Stimulated activated CD8-positive, alpha-beta memory T cell treated with anti-CD3 and anti-CD28 coated beads, Interleukin-4, amount 100 ng/mL, for 48 hours (primary cell): ENCODE measurements at regions not wholly inside any gene's neighbourhood (a gene's known extent, or its start where the extent isn't known, plus 50 kb on each side); places are given as distances from the start of the nearest gene placed in this dataset.
"Not testable (repeated sequence)": the region's sequence is repeated elsewhere in the genome, so short reads cannot be mapped to it uniquely, and the experiment has no call there.

Experiments used
- DNase-seq: peaks from one replicate; pipeline ENCODE4 v3.0.0-alpha.2; 2020

DNA sequence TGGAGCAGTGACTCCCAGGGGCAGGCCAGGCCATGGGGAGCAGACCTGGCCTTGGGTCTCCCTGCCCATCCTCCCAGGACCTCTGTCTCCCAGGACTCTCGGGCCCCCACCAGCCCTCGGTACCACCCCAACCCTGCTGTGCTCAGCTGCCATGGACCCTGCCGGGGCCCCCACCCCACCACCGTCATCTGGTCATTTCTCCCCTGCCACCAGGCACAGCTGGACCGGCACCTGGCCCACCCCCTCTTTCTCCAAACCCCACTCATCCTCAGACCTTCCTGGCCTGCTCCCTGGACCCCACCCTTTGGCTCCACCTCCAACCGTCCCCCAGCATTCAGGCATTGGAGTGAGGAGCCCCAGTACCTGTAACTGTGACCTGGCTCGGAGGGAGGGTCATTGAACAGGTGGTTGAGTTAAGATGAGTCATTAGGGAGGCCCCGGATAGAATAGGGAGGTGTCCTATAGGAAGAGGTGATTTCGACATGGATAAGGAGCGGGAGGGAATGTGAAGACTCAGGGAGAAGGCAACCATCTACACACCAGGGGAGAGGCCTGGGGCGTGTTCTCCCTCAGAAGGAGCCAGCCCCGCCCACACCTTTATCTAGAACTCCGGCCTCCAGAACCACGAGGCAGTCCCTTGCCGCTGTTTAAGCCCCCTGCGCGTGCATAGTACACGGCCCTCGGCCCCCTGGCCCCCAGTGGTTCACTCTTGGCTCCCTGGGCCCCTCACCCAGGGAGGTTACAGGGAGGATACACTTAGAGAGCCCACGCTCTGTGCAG is 1395.9 kb downstream of the BRD1 start:
- DNase-seq = no peak

DNA sequence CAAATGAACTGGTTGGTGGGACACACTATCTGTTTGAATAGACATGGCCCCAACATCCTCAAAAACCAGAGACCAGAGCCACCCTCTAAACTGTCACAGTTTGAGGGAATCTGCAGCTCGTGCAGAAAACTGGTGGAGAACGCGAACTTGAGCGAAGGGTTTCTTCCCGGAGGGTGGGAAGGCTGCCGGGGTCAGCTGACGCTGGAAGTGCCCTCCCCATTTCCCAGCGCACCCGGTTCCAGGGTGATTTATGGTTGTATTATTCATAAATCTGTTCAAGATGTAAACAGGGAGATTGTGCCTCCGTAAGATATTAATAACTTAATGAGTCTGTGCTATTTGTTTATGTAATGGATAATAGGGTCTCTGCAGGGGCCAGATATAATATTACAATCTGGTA is 1396.7 kb downstream of the BRD1 start:
- DNase-seq = no peak

DNA sequence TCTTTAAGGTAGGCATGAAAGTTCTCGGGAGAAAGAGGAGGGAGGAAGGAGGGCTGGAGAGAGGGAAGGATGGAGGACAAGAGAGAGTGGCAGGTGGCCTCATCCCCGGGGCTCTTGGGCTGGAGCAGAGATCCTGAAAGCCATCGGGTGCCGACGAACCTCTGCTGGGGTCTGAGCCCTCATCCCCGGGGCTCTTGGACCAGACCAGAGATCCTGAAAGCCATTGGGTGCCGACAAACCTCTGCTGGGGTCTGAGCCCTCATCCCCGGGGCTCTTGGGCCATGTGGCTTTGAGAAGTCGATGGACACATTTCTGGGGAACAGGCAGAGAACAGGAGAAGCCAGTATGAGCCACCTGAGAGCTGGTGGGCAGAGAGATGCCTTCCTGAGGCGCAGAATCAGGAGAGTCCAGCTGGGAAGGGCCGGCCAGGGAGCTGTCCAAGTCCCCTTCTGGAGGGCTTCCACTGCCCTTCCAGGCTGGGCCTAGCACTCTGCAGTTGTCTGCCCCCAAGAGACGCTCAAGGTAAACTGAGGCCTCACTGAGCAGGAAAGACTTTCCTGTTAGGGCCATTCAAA is 1398.1 kb downstream of the BRD1 start:
- DNase-seq = no peak

DNA sequence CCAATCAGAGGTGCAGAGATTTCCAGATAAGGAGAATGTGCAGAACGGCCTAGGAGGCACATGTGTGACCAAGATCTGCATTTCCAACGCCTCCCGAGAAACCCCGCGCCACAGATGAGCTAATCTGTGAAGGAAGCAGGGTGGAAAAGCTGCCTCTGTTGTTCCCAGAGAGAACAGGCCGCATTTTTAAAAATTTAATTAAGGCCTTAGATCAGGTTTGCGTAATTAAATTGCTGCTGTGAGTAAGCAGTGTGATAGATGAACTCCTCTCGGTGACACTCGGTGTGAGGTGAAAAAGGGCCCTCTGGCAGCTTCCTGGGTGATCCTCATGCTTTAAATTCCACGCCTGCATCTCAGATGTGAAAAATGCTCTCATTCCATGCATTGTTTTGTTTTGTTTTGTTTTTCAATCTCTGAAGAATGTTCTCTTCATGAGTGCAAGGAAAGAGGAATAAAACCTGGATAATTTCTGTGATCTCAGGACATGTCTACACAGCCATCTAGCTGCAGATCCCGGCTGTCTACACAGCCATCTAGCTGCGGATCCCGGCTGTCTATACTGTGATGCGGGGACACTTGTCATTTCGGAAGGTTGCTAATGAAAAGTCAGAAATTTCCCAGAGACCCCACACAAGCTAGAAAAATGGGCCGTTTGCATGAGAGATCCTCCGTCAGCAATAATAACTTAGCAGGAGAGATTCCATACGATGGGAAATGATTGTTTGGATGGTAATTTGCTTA is 1398.9 kb downstream of the BRD1 start:
- DNase-seq = no peak

DNA sequence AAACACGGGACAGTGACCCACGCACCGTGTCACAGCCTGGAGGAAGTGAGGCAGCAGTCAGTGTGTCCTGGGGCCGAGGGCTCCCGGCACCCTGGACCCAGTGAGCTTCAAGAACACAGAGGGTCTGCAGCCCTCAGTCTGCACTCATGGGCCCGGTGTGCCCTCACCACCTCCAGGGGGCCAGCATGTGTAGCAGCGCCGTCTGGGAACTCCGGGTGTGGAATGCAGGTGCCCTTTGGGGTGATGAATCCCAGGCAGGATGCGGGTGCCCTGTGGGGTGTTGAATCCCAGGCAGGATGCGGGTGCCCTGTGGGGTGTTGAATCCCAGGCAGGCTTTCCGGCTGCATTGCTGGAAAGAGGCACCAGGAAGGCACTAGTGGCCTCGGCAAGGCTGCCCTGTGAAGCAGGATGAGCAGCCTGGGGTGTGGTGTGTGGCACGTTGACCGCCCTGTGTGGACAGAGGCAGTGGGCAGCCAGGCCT is 1399.9 kb downstream of the BRD1 start:
- no peak for DNase-seq

DNA sequence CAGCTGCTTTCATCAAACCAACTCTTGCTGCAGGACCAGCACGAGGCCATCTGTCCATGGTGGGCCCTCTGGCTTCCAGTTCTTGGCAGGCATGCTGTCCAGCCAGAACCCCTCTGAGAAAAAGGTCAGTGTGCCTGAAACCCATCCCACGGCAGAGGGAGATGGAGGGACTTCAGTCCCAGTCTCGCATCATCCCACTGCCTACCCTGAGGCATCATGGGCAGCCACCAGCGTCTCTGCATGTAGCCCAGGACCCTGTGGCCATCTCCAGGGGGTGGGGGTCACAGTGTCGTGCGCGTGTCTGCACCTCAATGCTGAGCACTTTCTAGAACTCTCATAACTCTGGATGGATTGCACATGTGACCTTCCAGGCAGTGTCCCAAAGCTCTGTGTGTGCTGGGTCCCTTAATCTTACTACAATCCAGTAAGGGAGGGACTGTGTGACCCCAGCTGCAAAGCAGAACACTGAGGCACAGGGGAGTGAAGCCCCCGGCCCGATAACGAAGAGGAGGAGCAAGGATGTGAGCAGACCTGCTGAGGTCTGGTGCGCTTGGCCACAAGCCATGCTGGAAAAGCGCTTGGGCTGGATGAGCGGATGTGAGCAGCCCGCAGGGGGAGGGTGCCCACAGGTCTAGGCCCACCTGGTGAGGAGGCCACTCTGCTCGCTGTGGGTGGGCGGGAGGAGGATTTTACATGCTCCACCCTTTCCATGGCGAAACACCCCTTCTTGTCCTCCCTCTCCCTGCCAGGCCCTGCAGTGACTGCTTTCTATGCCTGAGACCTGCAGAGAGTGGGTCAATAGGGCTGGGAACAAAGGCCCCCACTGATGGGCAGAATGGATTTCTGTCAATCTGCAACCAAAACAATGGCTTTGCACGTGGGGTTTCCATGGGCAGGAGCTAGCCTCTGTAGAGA is 1401.0 kb downstream of the BRD1 start:
- no peak for DNase-seq

DNA sequence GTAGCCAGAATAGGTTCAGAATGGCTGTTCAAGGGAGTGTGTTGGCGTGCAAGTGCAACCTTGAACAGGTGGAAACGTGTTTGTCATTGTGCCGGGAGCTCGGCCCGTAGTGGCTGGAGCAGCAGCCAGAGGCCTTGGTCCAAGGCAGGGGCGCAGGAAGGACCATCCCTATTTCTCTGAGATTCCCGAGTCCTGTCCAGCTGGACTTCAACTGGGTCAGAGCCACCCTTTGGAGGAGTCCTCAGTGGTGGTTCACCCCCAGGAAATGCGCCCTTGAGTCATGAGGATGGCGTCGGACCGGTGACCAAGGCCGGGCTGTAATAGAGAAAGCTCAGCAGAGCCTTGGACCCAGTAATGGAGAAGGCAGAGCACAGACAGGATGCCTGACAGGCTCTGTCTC is 1402.0 kb downstream of the BRD1 start:
- DNase-seq = no peak

DNA sequence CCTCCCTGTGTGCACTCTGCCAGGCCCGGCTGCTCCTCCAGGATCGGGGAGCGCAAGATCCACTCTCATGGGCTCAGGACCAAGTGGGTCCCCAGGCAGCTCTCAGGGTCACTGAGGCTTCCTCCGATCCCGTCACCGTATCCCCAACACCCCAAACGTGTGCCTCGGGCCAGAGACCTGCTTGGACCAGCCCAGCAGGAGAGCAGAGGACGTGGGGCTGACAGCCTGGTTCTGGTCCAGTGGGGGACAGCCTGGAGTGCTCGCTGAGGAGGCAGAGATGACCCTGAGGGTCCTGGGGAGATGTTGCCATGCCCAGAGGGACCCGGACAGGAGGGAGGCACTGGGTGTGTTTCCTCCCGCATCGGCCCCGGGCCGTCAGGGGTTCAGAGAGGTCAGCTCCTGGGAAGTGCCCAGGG is 1402.6 kb downstream of the BRD1 start:
- no peak for DNase-seq

DNA sequence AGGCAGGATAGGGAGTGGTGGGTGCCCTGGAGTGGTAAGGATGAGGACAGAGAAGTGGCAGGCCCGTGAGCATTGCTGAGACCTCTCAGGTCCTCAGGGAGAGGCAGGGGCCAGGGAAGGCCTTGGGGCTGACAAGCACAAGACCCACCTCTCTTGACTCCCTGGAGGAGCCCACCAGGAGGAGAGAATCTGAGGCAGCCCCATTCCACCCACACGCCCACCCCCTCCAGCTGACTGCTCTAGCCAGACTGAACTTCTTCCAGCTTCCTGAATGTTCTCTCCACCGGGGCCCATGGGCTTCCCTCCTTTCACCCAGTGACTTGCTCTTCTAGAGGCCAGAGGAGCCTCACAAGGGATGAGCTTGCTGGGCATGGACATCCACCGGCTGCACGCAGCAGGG is 1403.0 kb downstream of the BRD1 start:
- DNase-seq = no peak

DNA sequence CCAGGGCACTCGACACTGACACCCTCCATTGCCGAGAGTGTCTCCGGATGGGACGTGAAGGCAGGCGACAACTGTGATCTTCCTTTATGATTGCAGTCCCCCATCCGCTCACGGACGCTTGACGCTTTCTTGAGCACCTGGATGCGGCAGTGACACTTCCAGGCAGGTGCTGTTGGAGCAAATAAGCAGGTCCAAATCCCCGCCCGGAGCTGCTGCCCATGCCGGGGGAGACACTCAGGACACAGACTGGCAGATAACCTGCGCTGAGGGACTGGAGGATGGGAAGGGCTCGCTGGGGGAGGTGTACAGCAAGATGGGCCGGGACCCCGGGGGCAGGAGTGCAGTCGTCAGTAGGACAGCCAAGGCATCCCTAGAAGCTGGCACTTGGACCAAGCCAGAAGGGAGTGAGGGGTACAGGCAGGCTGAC is 1403.5 kb downstream of the BRD1 start:
- no peak for DNase-seq

DNA sequence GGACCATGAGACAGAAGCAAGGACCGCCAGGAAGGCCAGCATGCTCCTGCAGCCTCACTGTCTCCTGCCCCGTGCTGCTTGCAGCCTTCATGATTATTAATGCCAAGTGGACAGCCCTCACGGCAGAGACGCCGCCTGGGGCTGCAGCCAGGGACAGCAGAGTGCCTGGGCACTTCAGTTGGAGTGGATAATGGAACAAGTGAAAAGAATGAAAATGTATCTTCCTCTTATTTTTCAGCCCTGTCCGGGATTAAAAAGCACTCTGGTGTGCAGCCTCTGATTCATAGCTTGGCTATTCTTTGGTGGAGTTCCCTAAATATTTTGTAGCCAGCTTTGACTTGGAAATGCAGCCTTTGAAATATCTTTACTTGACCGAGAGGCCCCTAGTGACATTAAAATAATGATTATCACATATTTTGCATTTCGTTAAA is 1404.2 kb downstream of the BRD1 start:
- DNase-seq = no peak

DNA sequence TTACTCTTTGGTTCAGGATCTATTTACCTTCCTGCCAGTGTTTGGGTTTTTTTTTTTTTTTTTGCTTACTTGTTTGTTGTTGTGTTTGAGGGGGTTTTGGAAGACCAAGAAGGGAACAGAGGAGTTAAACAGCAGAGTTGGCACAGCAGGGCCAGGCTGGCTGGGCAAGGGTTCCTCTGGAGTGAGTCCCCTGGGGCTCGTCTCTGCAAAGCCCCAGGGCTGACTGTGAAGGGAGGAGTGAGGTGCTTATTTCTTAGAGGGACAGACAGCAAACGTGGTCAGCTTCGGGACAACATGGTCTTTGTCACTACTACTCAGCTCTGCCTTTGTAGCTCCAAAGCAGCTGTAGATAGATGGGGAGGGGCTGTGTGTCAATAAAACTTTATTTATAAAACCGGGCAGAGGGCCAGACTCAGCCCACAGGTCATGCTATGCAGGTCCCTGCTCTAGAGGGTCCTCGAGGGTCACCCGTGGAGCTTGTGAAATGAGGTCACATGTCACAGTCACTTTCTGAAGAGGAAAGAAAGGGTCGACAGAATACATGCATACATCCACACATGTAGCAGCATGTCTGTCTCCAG is 1404.7 kb downstream of the BRD1 start:
- DNase-seq = no peak

DNA sequence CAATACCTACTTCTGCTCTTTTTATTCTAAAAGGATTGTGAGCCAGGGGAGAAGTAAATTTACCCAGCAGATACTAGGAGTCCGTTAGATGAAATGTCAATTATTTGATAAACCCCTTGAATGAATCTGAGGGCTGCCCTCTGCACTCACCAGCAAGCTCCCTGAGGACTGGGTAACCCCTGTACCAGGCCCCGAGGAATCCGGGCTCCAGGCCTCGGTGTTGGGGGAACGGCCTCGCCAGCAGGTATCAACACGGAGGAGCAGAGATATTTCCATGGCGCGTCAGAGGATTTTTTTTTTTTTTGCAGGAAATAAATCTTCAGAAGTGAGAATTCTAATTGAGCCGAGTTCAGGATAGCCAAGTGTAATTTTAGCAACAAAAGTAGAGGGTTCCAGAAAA is 1408.8 kb downstream of the BRD1 start:
- no peak for DNase-seq

DNA sequence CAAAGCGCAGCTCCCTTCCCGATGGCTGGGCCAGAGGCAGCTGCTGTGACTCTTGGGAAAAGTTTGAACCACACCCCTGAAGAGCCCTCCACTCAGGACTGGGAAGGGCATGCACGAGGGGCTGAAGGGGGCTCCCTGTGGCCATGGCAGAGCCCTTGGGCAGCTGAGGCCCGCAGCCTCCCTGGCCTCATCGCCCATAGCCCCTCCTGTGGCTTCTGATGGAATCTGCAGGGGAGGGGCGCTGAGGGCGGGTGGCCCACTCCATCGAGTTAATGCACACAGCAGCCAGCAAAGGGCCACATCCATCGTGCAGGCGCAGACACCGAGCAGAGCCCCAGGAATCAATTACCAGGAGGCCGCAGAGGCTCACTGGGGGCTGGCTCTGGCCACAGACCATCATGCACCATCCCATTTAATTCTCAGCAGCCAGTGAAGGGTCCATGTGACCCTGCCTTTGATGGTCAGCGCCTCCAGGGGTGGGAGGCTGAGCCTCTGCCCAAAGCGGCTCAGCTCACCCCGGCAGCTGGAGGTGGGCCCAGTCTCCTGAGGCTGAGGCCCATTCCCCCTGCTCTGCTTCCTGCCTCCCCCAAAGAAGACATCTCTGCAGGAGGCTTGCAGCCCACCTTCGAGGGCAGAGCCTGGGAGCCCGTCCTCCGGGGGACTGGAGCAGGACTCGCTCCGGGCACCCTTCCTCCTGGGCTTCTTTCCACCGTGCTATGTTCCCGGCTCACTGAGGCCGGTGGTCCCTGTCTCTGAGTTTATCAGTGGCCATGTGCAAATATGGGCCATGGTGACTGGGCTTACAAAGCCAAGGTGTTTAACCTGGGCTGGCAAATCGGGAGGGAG is 1410.2 kb downstream of the BRD1 start:
- no peak for DNase-seq

DNA sequence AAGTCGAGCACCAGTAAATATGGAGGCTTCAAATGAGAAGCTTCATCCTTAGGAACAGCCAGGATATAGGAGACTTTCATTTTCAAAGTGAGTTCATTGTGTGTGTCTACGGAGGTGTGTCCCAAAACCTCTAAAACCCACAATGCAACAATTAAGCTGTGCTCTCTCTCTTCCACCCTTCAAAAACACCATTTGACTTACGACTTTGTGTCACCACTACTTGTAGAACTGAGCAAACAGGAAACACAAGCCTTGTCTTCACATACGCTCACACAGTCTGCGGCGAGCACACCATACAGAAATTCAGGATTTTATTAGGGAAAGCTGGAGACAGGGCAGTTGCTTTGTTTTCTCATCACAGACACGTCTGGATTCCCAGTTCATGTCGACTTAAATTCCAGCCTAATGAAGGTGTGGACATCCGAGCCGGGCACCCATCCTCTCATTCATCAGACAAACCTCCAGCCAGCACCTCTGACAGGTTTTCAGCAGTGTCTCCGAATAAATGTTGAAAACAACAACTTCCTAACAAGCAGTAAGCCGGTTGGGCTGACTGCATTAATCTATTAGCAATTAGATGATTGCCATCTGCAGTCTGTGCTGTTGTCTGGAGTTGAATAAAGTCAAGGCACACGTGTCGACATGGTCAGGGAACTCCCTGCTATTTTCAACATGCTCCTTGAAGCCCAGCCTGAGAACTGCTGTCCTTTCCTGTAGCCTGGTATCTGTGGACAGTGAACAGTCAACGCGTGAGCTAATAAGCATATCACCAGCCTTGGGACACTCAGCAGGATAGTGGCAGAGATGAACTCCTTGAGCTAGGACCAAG is 1411.1 kb downstream of the BRD1 start:
- no peak for DNase-seq

DNA sequence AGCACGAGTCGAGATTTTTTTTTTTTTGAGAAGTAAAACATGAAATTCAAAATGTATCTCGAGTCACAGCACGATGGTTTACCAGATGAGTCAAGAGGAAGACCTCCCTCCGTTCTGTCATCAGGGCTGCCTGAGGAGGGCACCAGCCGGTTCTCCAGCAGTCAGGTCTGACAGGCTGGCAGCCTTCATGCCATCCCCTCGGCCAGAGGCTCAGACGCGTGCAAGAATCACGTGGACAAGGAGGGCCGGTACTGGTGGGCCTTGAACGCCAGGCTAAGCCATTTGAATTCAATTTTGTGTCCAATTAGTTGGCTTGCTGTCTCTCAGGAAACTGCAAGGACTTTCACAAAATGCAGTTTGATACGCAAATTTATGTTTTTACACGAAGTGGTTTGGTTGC is 1412.2 kb downstream of the BRD1 start:
- no peak for DNase-seq

DNA sequence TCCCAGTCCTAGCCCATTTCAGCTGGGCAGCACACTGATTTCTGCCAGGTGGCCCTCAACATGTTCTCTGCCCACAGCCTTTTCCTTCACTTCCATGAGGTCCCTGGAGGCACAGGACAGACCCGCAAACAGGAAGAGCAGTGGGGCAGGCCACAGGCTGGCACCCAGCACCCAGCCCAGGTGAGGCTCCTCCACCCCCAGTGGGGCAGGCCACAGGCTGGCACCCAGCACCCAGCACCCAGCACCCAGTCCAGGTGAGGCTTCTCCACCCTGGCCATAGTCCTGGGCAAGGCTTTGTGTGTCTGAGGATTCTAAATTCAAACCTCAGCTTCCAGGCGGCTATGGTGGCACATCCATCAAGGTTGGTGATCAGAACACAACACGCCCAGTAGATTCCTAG is 1413.0 kb downstream of the BRD1 start:
- DNase-seq = no peak

DNA sequence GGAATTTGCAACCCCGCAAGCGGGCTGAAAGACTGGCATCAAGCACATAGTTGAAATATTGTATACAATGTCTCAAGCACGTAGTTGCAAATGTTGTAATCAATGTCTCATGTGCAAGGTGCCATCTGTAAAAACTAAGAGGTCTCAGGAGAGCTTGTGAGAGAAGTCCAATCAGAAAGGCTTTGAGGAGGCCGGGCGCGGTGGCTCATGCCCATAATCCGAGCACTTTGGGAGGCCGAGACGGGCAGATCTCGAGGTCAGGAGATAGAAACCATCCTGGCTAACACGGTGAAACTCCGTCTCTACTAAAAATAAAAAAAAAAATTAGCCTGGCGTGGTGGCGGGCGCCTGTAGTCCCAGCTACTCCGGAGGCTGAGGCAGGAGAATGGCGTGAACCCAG is 1414.7 kb downstream of the BRD1 start:
- DNase-seq = not testable (repeated sequence)

DNA sequence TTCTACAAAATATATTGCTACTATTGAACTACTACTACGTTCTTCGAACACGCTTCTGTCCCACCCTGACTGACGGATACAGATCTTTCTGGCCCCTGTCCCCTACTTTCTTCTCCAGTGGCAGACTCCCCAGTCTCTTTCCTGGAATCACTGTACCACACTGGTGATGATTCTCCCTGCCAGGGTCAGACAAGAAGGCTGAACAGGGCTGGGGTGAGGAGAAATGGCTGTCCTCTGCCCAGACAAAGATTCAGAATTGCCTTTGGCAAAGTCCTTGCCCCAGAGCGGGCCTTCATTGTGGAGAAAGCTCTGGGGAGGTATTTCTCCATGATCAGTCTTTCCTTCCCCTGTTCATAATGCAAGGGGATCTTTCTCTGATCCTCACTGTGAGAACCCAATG is 1417.1 kb downstream of the BRD1 start:
- DNase-seq = no peak

DNA sequence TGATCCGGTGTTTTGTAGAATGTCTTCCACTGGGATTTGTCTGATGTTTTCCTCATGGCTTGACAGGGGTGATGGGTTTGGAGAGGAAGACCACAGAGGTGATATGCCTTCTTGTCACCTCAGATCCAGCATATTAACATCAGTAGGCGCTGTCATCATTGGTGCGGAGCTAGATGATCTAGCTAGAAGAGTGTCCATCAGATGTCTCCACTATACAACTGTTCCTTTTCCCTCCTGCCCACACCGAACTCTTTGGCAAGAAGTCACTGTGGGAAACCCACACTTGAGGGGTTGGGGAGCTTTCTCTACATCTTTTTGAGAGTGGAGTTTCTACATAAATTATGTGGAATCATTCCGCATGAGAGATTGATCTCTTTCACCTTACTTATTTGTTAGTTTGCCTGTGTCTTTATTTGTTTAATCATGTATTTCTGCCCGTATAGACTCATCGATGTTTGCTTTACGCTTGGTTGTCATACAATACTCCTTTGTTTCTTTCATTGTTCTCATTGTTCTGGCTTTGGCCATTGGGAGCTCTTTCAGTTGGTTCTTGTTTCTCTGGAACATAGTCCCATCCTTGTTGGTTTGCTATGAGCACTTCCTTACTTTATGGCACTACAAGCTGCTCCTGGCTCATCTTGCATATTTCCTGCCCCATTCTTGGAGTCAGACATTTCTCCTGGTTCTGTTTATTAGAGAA is 1420.3 kb downstream of the BRD1 start:
- no peak for DNase-seq
